ENCODE measurements at regions not wholly inside any gene's neighbourhood (a gene's known extent, or its start where the extent isn't known, plus 50 kb on each side); places are given as distances from the start of the nearest gene placed in this dataset.

DNA sequence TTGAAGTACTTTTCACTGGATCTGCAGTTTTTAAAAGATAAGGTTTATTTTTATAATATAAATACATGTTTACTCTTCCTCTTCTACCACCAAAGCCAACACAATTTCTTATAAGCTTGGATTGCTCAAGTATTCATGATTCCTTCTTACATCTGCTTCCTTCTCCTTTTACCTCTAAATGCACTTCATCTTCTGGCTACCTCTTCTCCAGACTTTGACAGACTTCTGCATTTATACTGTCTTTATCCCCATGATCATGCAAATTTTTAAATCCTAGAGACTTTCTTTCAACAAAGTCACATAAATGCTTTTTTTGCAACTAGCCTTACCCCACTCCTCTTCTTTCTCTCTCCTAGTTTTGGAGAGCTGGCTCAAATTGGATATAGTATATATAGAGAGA, 142.9 kb downstream of the TFAP2B start:
- TF ChIP-seq CTCF (conservative IDR thresholded peaks at IDR 0.05 in 1 of 2, IDR thresholded peaks at IDR 0.05 in 1 of 2; ENCODE audit: low read depth in 1 of 2, low read length in 2 of 2) (no peak), EZH2 (IDR thresholded peaks at IDR 0.05; ENCODE audit: low read length, missing control alignments) (no peak)
